Stimulated activated CD4-positive, alpha-beta T cell treated with anti-CD3 and anti-CD28 coated beads, Interleukin-1b, Interleukin-23, amount 100 ng/mL, for 1 hour (primary cell): ENCODE measurements at regions not wholly inside any gene's neighbourhood (a gene's known extent, or its start where the extent isn't known, plus 50 kb on each side); places are given as distances from the start of the nearest gene placed in this dataset.

Experiments used
- DNase-seq, 2 donors: peaks; one replicate each; pipeline ENCODE4 v3.0.0-alpha.2; 2020; ENCODE audit warnings: low read depth in 2 of 2

GRCh38 chr12:91316161-91316906 lies 133.7 kb upstream of the DCN start:
- no peak for DNase-seq

- no peak for DNase-seq
Measured at GRCh38 chr12:91311081-91311480, 128.5 kb upstream of the DCN start.

GRCh38 chr12:91309450-91309849 lies 126.8 kb upstream of the DCN start:
- DNase-seq, result no peak

GRCh38 chr12:91307957-91308670 lies 125.5 kb upstream of the DCN start:
- DNase-seq, result no peak

GRCh38 chr12:91290354-91290753 lies 107.7 kb upstream of the DCN start:
- DNase-seq, result no peak

- DNase-seq, result no peak
Measured at GRCh38 chr12:91289906-91290305, 107.3 kb upstream of the DCN start.

- DNase-seq, result no peak
Measured at GRCh38 chr12:91289072-91289471, 106.5 kb upstream of the DCN start.

GRCh38 chr12:91287753-91288152 lies 105.1 kb upstream of the DCN start:
- no peak for DNase-seq

- DNase-seq, result no peak
Measured at GRCh38 chr12:91278126-91278525, 95.5 kb upstream of the DCN start.

GRCh38 chr12:91276509-91276908 lies 93.9 kb upstream of the DCN start:
- no peak for DNase-seq

- DNase-seq, result no peak
Measured at GRCh38 chr12:91275321-91275720, 92.7 kb upstream of the DCN start.

- no peak for DNase-seq
Measured at GRCh38 chr12:91274916-91275315, 92.3 kb upstream of the DCN start.

- DNase-seq, result no peak
Measured at GRCh38 chr12:91273560-91273959, 90.9 kb upstream of the DCN start.

- DNase-seq, result no peak
Measured at GRCh38 chr12:91272461-91273063, 89.9 kb upstream of the DCN start.

GRCh38 chr12:91271185-91271584 lies 88.6 kb upstream of the DCN start:
- DNase-seq, result no peak

GRCh38 chr12:91267039-91267438 lies 84.4 kb upstream of the DCN start:
- no peak for DNase-seq

- no peak for DNase-seq
Measured at GRCh38 chr12:91264178-91264577, 81.6 kb upstream of the DCN start.

- no peak for DNase-seq
Measured at GRCh38 chr12:91261820-91262676, 79.4 kb upstream of the DCN start.

- DNase-seq, result no peak
Measured at GRCh38 chr12:91256411-91256810, 73.8 kb upstream of the DCN start.

GRCh38 chr12:91252341-91252740 lies 69.7 kb upstream of the DCN start:
- no peak for DNase-seq

GRCh38 chr12:91250273-91250665 lies 67.7 kb upstream of the DCN start:
- no peak for DNase-seq
